Activated CD4-positive, alpha-beta T cell treated with anti-CD3 and anti-CD28 coated beads for 1 hour (primary cell): ENCODE measurements at regions not wholly inside any gene's neighbourhood (a gene's known extent, or its start where the extent isn't known, plus 50 kb on each side); places are given as distances from the start of the nearest gene placed in this dataset.

Source experiments
- DNase-seq: peaks from one replicate; pipeline ENCODE4 v3.0.0-alpha.2; 2020

DNA sequence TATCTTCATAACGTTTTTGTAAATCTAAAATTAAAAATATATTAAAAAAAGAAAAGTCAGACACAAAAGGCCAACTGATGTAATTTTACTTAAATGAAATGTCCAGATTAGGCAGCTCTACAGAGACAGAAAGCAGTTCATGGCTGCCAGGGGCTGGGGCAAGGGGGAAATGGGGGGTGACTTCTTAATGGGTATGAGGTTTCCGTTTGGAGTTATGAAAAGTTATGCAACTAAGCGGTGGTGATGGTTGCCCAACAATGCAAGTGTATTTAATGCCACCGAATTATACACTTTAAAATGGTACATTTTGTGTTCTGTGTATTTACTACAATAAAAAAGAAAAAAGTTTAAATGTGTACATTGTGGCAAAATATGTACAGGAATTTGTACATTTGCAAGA, 70.2 kb upstream of the TEX51 start:
- DNase-seq, result no peak

DNA sequence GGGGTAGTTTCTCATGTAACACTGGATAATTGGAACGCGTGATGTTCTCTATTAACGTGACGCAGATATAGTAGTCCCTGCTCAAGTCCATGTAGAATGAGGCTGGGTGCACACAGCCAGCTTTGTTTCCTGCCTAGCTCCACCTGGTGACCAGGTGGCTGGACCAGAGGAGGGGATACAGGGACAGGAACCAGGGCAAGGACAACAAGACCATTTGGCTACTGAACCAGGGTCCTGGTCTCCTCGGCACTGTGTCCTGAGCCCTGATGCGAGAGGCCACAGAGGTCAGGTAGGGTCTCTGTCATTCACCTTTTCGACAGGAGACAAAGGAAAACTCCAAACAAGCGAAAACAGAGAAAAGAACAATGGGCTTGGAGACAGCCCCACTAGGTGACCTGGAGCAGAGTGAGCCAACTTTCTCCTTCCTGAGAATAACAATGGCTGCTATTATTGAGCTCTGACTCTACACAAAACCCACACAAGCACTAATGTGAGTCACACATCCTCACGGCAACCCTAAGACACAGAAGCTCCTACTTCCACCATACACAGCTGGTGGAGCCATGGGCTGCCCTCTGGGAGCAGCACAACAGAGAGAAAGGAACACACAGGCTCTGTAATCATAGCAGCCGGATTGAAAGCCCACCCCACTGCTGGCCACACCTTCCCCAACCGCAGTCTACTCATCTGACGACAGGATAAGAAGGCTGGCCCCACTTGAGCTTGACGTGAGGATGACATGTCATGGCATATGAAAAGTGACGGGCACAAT, 67.3 kb upstream of the TEX51 start:
- DNase-seq, result no peak

- DNase-seq, result no peak
Observed at GRCh38 chr2:126832014-126832413, 66.7 kb upstream of the TEX51 start.

DNA sequence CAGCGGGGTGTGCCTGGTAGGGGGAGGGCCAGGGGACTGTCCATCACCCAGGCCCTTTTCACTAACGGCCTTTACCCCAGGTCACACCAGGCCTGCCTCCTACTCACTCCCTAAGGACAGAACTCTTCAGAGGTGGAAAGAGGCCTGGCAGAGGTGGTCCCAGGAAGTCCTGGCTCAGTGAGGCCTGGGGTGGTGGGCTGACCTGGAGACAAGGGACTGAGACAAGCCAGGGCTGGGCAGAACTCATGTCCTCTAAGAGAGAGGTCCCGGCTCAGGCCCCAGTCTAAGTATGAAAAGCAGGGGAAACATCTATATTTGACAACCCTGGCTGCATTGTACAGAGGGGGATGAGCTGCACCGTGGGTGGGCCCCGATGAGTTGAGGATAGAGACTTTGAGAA, 65.9 kb upstream of the TEX51 start:
- no peak for DNase-seq

GRCh38 chr2:126834006-126834659, 64.6 kb upstream of the TEX51 start:
- no peak for DNase-seq

DNA sequence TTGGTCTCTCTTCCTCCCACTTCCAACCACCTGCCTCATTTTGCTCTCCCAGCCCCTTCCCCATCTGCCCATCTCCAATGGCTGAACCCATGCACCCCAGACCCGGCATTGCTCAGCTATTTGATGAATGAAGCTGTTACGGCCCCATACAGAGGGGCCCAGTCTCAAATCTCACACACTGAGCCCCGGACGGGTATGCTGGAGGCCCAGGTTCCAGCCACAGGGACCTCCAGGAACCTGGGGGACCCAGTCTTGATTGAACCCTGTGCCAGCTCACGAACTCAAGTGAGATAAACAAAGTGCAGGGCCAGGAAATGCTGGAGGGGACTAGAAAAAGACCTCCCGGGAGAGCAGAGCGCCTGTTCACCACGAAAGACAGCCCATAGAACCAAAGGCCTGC, 63.4 kb upstream of the TEX51 start:
- no peak for DNase-seq

GRCh38 chr2:126835831-126836230, 62.9 kb upstream of the TEX51 start:
- DNase-seq, result no peak

GRCh38 chr2:126836761-126837679, 61.7 kb upstream of the TEX51 start:
- no peak for DNase-seq

- no peak for DNase-seq
Observed at GRCh38 chr2:126837966-126838715, 60.5 kb upstream of the TEX51 start.

- no peak for DNase-seq
Observed at GRCh38 chr2:126838716-126838985, 60.0 kb upstream of the TEX51 start.

- no peak for DNase-seq
Observed at GRCh38 chr2:126839796-126840195, 58.9 kb upstream of the TEX51 start.

- no peak for DNase-seq
Observed at GRCh38 chr2:126843081-126843480, 55.6 kb upstream of the TEX51 start.

DNA sequence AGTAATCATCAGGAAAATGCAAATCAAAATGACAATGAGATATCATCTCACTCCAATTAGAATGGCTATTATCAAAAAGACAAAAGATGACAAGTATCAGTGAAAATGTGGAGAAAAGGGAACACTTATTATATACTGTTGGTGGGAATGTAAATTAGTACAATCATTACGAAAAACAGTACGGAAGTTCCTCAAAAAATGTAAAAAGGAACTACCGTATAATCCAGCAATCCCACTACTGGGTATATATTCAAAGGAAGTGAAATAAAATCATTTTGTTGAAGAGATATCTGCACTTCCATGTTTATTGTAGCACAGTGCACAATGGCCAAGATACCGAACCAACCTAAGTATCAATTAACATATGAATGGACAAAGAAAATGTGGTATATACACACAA, 52.4 kb upstream of the TEX51 start:
- no peak for DNase-seq
